ENCODE measurements at regions not wholly inside any gene's neighbourhood (a gene's known extent, or its start where the extent isn't known, plus 50 kb on each side); places are given as distances from the start of the nearest gene placed in this dataset.
"Not testable (repeated sequence)": the region's sequence is repeated elsewhere in the genome, so short reads cannot be mapped to it uniquely, and the experiment has no call there.

DNA sequence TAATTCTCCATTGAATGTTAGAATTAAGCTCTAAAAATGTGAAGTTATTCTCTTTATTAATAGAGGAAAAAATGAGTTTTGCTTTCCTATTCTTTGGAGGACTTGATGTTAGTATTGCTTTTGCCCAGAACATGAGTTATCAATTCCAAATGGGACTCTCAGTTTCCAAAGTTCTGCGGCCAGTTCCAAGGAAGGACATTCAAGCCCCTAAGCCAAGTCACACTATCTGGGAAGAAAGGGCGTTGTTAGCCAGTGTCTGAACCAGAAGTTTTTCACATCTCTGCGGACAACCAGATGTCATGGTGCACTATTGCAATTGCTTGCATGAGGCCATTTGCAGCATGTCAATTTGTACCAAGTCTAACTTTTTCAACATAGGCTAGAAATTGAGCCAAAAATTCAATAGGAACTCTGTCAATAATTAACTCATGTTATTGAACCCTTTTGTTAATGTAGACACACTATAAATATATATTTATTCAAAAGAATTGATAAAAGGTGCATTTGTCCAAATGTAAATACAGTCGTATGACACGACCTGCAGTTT is 183.3 kb upstream of the PIK3R1 start:
- Histone ChIP-seq H3K9ac (no peak overlapping the region), H3K4me3 (no peak overlapping the region)
- TF ChIP-seq Cebpa-rat (IDR thresholded peaks at IDR 0.05), result no peak

DNA sequence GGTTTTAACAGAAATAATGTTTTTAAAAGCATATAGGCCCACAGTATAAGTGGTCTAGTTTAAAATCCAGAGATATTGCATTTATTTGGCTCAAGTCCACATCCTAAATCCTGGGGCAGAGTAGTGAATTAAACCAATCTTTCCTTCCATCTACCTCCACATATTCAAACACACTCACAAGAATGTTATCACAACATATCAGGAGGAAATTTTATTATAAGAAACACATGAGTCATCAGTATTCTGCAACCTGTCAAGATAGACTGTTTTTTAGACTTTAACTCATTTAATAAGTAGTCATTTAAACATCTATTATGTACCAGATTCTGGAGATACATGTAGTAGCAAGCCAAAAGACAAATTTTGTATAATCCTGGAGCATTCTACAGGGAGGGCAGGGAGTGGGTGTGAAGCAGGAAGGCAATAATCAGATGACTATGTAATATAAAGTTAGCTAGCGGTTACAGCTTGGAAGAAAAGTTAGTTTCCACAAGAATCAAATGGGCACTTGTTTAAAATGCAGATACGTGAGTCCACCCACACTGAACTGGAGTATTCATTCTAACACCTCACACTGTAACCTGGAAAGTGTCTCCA is 187.3 kb upstream of the PIK3R1 start:
- Histone ChIP-seq H3K4me2 (no peak overlapping the region), H3K9me3 (no peaks in the 10 kb centered on the region), H3K27ac (no peak overlapping the region)

More for the DNA sequence above, 183.3 kb upstream of the PIK3R1 start:
- Histone ChIP-seq H4K20me1 (no peaks in the 10 kb centered on the region), H3K27me3 (no peaks in the 10 kb centered on the region), H3K4me1 (no peaks in the 10 kb centered on the region), H3K9me3 (no peaks in the 10 kb centered on the region), H3K4me2 (no peak overlapping the region), H3K36me3 (no peaks in the 10 kb centered on the region), H3K27ac (no peak overlapping the region)

DNA sequence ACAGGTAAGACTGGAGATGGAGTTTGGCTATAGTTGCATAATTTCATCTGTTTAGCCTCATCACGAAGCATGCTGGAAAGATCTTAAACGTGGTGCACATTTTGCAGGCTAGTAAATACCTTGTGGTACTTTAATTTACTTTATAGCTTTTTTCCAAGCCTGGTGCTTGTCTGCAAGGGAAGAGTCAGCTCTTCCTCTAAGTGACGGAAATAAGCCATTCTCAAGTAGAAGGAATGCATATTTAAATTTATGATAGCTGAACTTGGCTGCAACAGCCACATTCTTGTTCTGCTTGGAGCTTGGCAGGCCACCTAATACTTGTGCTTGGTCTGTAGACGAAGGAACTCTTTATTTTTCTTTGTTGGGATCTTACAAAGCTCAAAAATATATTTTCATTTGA is 188.0 kb upstream of the PIK3R1 start:
- Histone ChIP-seq H3K27me3 (no peaks in the 10 kb centered on the region), H3K4me1 (0 out of 2 replicates have a peak, but pooled peaks cover 5% of the 10 kb centered on the region), H3K27ac (no peak overlapping the region), H3K9ac (no peak overlapping the region), H4K20me1 (no peaks in the 10 kb centered on the region), H3K4me3 (no peak overlapping the region), H3K9me3 (no peaks in the 10 kb centered on the region), H3K4me2 (no peak overlapping the region), H3K36me3 (no peaks in the 10 kb centered on the region)
- TF ChIP-seq Cebpa-rat (IDR thresholded peaks at IDR 0.05), result no peak

More for the DNA sequence above, 187.3 kb upstream of the PIK3R1 start:
- Histone ChIP-seq H3K27me3 (no peaks in the 10 kb centered on the region), H3K4me1 (0 out of 2 replicates have a peak, but pooled peaks cover 5% of the 10 kb centered on the region), H3K9ac (no peak overlapping the region), H4K20me1 (no peaks in the 10 kb centered on the region), H3K36me3 (no peaks in the 10 kb centered on the region), H3K4me3 (no peak overlapping the region)
- no peak for TF ChIP-seq Cebpa-rat (IDR thresholded peaks at IDR 0.05)

DNA sequence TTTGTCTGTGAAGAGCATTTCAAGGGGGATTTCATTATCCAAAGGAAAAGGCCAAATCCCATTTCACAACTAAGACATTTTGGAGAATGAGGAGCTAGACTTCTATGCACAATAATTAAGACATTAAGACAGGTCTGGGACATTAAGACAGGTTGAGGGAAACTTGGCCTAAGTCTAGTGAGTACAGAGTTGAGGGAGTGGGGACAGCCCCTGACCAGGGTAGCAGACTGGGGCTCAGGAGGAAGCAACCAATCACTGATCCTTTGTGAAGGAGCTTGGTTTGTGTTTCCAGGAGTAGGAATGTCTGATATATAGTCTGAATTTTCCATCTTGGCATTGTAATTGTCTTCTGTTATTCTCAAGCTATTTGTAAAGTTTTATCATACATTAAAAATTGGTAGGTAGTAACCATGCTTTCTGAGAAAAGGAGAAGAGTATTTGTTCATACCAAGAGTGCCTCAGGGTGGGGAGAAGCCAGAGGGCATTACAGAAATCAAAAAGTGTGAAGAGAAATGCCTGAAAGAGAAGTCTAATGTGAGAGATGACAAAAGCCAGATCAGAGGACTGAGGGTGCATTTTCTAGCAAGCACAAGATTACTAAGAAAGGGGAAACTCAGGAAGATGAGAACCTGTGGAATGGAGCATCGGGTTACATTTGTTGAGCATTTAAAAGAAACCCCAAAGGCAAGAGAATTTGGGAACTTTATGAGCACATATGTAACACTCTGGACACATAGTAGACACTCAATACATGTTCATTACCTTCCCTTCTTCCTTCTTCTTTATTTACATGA is 189.3 kb upstream of the PIK3R1 start:
- no peak overlapping the region for H3K27ac ChIP-seq
- H3K9ac ChIP-seq, result no peak overlapping the region
- H3K27me3 ChIP-seq, result no peaks in the 10 kb centered on the region
- no peak for TF ChIP-seq Cebpa-rat (IDR thresholded peaks at IDR 0.05)
- no peak overlapping the region for H3K4me3 ChIP-seq
- H3K9me3 ChIP-seq, result no peaks in the 10 kb centered on the region
- H3K36me3 ChIP-seq, result no peaks in the 10 kb centered on the region
- H3K4me2 ChIP-seq, result no peak overlapping the region
- H3K4me1 ChIP-seq, result 0 out of 2 replicates have a peak, but pooled peaks cover 5% of the 10 kb centered on the region
- H4K20me1 ChIP-seq, result no peaks in the 10 kb centered on the region

DNA sequence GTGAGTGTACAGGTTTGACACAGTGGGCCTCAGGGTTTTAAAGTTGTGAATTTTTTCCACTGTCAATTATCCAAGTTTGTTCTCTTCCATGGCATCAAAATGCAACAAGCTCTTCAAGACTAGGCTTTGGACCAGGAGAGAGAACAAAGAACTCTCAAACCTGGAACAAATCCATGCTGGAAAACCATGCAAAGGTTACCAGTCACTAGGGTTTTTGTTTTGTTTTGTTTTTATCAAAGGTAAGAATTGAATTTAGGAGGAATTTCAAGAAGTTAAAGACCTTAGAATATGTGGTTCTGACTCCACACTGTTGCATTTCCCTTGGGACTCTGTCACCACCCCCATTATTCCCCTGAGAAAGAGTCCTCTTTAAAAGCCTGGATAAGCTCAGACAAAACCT is 191.1 kb upstream of the PIK3R1 start:
- no peak overlapping the region for H3K4me2 ChIP-seq
- no peak overlapping the region for H3K27ac ChIP-seq
- H3K9ac ChIP-seq, result no peak overlapping the region
- no peak for TF ChIP-seq Cebpa-rat (IDR thresholded peaks at IDR 0.05)
- H3K27me3 ChIP-seq, result no peaks in the 10 kb centered on the region
- H3K9me3 ChIP-seq, result no peaks in the 10 kb centered on the region
- H3K36me3 ChIP-seq, result no peaks in the 10 kb centered on the region
- H3K4me1 ChIP-seq, result 0 out of 2 replicates have a peak, but pooled peaks cover 5% of the 10 kb centered on the region
- no peak overlapping the region for H3K4me3 ChIP-seq
- no peaks in the 10 kb centered on the region for H4K20me1 ChIP-seq

DNA sequence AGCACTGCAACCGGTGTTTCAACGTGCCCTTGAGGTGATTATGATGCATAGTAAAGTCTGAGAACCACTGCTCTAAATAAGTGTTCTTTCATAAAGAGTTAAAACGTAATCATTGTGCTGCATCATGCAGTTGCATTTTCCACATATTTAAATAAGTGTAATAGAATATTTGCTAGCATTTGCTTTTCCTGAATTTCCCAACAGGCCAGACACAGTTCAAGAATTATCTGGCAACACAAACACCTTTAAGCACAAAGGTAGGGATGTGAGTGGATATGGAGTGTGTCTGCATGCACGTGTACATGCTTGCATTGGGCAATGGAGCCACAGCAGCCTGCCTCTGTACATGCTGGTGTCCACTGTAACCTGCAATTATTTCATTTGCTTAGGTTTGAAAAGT is 193.6 kb upstream of the PIK3R1 start:
- no peaks in the 10 kb centered on the region for H4K20me1 ChIP-seq
- 0 out of 2 replicates have a peak, but pooled peaks cover 5% of the 10 kb centered on the region for H3K4me1 ChIP-seq
- H3K9ac ChIP-seq, result no peak overlapping the region
- H3K9me3 ChIP-seq, result no peaks in the 10 kb centered on the region
- no peak overlapping the region for H3K4me3 ChIP-seq
- H3K27ac ChIP-seq, result no peak overlapping the region
- no peaks in the 10 kb centered on the region for H3K36me3 ChIP-seq
- TF ChIP-seq Cebpa-rat (IDR thresholded peaks at IDR 0.05), result no peak
- no peaks in the 10 kb centered on the region for H3K27me3 ChIP-seq
- H3K4me2 ChIP-seq, result no peak overlapping the region

DNA sequence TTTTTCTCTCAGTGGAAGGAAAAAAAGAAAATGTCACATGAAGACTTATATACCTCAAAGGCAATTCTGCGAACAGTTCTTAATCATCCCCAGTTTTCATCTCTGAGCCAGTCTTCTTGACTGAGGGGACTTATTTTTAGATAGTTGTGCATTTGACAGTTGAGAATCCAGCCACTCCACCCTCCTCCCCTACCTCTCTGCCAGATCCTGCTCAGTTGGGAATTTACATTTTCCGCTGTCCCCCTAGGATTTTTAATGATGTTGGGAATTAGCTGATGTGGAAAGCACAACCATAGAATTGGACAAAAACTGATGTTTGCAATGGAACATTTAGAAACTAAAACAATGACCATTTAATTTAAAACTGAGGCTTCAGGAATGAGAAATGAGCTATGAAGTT is 194.3 kb upstream of the PIK3R1 start:
- no peak overlapping the region for H3K4me2 ChIP-seq
- H3K9ac ChIP-seq, result no peak overlapping the region
- no peak for TF ChIP-seq Cebpa-rat (IDR thresholded peaks at IDR 0.05)
- 0 out of 2 replicates have a peak, but pooled peaks cover 5% of the 10 kb centered on the region for H3K4me1 ChIP-seq
- no peaks in the 10 kb centered on the region for H3K9me3 ChIP-seq
- H3K27me3 ChIP-seq, result no peaks in the 10 kb centered on the region
- H3K36me3 ChIP-seq, result no peaks in the 10 kb centered on the region
- H3K27ac ChIP-seq, result no peak overlapping the region
- H3K4me3 ChIP-seq, result no peak overlapping the region
- no peaks in the 10 kb centered on the region for H4K20me1 ChIP-seq

DNA sequence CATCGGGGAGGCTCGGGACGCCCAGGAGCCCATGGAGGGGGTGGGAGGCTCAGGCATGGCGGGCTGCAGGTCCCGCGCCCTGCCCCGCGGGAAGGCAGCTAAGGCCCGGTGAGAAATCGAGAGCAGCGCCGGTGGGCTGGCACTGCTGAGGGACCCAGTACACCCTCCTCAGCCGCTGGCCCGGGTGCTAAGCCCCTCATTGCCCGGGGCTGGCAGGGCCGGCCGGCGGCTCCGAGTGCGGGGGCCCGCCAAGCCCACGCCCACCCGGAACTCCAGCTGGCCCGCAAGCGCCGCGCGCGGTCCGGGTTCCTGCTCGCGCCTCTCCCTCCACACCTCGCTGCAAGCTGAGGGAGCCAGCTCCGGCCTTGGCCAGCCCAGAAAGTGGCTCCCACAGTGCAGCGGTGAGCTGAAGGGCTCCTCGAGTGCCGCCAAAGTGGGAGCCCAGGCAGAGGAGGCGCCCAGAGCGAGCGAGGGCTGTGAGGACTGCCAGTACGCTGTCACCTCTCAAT is 195.0 kb upstream of the PIK3R1 start:
- H3K27ac ChIP-seq, H3K27me3 ChIP-seq, H3K36me3 ChIP-seq, H4K20me1 ChIP-seq, H3K9me3 ChIP-seq, H3K4me2 ChIP-seq, H3K4me1 ChIP-seq, H3K4me3 ChIP-seq, H3K9ac ChIP-seq: not testable (repeated sequence)

DNA sequence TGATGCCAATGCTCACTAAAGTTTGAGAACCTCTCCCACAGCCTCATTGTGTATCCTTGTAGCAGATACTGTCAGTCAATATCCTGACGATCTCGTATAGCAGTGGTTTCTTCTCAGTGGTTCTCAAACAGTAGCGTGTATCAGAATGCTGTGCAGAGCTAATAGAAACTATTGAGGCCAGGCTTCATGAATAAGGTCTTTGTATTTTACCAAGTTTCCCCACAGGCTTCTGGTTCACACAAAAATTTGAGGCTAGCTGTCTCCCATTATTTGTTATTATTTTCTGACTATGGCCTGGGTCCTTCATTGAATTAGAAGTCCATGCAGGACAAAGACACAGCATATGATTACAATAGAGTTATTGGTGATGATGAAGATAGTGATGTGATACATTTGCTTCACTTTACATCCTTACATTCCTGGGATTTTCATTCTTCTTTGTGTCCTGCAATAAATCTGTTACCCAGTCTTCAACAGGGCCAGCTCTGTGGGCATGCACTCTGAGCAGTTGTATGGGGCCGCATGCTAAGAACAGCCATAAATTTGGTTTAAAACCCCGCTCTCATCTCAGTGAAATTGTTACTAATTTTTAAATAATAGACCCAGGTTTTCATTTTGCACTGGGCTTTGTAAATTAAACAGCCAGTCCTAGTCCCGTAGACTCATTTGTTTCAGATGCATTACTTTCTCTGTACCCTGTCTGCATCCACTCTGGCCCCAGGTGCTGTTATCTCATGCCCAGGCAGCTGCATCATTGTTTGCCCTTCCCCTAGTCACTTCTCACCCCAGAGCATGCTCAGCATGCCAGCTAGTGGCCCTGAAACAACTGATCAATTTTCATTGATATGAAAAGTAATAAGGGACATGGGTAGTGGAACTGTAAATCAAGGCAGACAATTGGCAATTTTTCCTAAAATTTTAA is 199.9 kb upstream of the PIK3R1 start:
- no peak overlapping the region for H3K4me2 ChIP-seq
- H3K4me1 ChIP-seq, result 0 out of 2 replicates have a peak, but pooled peaks cover 3% of the 10 kb centered on the region
- H3K9me3 ChIP-seq, result no peaks in the 10 kb centered on the region
- no peaks in the 10 kb centered on the region for H3K36me3 ChIP-seq
- no peaks in the 10 kb centered on the region for H3K27me3 ChIP-seq
- H4K20me1 ChIP-seq, result no peaks in the 10 kb centered on the region
- no peak for TF ChIP-seq Cebpa-rat (IDR thresholded peaks at IDR 0.05)
- H3K4me3 ChIP-seq, result no peak overlapping the region
- no peak overlapping the region for H3K27ac ChIP-seq
- H3K9ac ChIP-seq, result no peak overlapping the region

Data from BLaER1 (cell line).